ENCODE measurements at regions not wholly inside any gene's neighbourhood (a gene's known extent, or its start where the extent isn't known, plus 50 kb on each side); places are given as distances from the start of the nearest gene placed in this dataset.

DNA sequence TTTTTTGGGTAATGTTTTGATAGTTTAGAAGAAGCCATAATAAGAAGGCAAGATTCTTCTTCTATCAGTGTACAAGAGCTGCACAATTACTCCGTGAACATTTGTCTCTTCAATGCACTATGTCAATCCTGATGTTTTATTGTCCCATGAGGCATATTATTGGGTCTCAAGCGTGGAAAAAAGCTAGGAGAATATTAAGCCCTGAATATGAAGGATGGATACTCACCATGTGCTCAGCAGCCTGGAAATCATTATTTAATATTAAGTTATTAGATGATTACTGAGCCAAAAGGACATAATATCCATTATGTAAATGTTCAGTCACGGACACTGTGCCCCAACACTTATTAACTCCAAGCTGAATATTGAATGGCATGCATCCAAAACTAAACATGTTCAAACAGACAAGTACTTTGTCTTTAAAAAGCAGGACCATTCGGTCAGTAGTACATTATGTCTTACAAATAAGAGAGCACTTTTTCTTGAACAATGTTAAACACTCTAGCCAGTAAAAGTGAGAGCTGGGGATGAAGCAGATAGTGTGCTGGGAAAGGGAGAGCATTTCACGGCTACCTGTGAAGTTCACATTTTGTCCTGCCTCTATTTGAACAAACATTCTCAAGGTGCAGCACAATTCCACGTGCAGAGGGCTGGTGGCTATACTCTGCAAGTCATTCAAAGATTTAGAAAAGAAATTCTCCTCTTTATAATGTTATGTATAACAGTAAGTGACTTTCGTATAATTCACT is 70.6 kb upstream of the CNR1 start:
- DNase-seq (ENCODE audit: low read depth), result no peak

GRCh38 chr6:88232753-88233152 is 66.6 kb upstream of the CNR1 start:
- DNase-seq (ENCODE audit: low read depth), result no peak

GRCh38 chr6:88223298-88223697 is 57.2 kb upstream of the CNR1 start:
- DNase-seq (ENCODE audit: low read depth), result no peak

- peak; percentile 4 for DNase-seq (ENCODE audit: low read depth)
These were observed 54.3 kb upstream of the CNR1 start for GRCh38 chr6:88220493-88220892.

DNA sequence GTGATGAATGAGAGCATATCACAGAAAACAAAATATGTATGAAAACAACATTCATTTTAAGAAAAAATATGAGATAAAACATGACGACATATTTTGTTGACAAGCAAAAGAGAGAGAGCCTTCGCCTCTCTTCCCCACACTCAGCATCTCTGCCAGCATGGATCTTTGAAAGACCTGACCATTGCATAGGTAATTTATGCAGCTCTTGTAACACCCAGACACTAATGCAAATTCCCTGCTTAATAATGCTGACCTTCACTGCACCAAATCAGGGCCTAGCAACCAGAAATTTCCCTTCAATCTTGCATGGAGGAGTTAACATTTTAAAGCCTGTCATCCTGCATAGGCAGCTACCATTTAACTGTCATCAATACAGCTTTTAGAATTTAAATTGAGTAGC is 50.0 kb upstream of the CNR1 start:
- DNase-seq (ENCODE audit: low read depth), result no peak

Measured in ELR (cell line).